ENCODE measurements at regions not wholly inside any gene's neighbourhood (a gene's known extent, or its start where the extent isn't known, plus 50 kb on each side); places are given as distances from the start of the nearest gene placed in this dataset.

- no peak overlapping the region for H3K27ac ChIP-seq
- DNase-seq (ENCODE audit: low read depth, low spot score), result no peak
These were observed 68.2 kb upstream of the KHDRBS2 start for GRCh38 chr6:62354261-62354660.

GRCh38 chr6:62345962-62346689 is 60.1 kb upstream of the KHDRBS2 start:
- DNase-seq (ENCODE audit: low read depth, low spot score), result no peak
- H3K27ac ChIP-seq, result no peak overlapping the region

- no peak overlapping the region for H3K27ac ChIP-seq
- no peak for DNase-seq (ENCODE audit: low read depth, low spot score)
These were observed 59.4 kb upstream of the KHDRBS2 start for GRCh38 chr6:62345446-62345845.

GRCh38 chr6:62344850-62345249 is 58.8 kb upstream of the KHDRBS2 start:
- no peak for DNase-seq (ENCODE audit: low read depth, low spot score)
- H3K27ac ChIP-seq, result no peak overlapping the region

- no peak for DNase-seq (ENCODE audit: low read depth, low spot score)
- H3K27ac ChIP-seq, result no peak overlapping the region
These were observed 52.5 kb upstream of the KHDRBS2 start for GRCh38 chr6:62338477-62338876.
